ENCODE measurements at regions not wholly inside any gene's neighbourhood (a gene's known extent, or its start where the extent isn't known, plus 50 kb on each side); places are given as distances from the start of the nearest gene placed in this dataset.
"Not testable (repeated sequence)": the region's sequence is repeated elsewhere in the genome, so short reads cannot be mapped to it uniquely, and the experiment has no call there.

DNA sequence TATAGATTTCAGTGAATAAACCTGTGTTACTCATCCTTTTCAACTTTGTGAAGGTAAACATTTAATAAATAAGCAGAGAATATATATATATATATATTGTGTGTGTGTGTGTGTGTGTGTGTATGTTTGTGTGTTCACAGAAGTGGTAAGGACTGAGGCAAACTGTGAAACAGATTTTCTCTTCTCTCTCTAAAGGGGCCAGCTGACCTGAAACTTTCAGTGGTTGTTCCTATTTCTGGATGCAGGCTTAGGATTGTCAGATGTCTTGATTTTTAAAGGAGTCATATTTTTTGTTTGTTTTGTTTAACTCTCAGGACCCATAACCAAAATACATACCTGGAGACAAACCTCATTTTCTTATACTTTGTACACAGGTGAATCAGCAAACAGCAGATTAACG, 714.9 kb upstream of the MEF2C start:
- no peak for DNase-seq

DNA sequence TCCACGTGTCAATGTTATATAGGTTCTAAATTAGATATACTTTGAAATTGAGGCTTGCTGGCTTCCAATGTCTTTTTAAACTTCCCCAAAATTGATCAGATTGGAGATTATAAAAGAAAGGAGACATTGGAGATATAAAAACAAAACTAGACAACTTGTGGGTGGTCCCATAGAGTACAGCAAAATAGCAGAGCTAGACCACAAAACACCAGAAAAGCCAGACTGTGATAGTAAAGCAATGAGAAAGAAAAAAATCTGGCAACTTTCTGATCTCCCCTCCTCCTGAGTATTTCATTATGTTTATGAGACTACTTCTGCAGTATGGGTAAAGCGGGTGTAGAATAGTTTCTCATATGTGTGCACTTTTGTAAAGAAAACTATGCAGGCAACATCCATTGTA, 713.8 kb upstream of the MEF2C start:
- DNase-seq: no peak

GRCh38 chr5:89595056-89595455, 712.1 kb upstream of the MEF2C start:
- DNase-seq: no peak

DNA sequence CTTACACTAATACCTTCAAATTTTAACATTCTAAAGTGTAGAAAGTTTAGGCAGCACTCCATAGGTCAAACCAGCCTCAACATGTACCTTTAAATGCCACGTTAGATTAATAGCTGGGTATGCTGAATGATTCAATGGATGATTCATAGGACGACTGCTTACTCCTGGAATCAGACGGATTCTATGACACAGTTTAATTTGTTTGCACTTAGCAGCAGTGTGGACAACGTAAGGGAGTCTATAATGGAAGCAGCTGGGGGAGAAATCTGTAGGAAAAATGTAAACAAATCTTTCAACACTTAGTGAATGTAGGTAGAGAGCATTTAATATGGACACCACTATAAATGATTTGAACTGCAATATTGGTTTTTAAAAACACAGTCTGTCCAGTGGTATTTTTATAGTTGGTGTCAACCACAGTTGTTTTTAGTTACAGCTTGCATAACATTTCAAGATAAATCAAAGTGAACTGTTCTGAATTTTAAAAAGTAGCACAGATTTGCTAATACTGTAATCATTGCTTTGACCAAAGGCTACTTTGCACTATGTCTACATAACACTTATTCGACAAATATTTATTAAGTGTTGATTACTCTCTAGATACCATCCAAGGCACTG, 701.5 kb upstream of the MEF2C start:
- no peak for DNase-seq

- DNase-seq: no peak
Measured at GRCh38 chr5:89583534-89583933, 700.5 kb upstream of the MEF2C start.

DNA sequence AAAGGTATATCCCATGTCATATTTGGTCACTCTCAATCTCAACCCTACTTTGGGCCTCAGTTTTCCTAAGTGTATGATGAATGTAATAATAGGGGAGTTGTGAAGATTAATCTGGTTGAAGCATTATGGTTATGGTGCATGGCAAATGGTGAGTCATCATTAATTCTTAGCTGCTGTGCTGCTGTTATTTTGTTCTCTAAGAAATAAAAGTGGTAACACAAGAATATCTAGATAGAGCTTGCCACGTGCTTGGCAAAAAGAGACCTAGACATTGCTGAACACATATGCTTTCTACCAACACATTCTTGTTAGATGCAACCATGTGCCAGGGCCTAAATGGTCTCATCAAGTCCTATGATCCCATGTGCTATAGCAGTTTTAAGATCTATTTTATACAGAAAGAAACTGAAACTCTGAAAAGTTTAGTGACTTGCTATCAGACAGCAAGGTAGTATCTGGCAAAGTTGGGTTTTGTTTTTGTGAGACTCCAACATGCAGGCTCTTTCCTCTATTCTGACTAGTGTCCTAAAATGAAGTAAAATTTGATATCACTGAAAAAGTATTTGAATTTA, 699.9 kb upstream of the MEF2C start:
- DNase-seq: no peak

GRCh38 chr5:89580976-89581375, 698.0 kb upstream of the MEF2C start:
- DNase-seq: no peak

DNA sequence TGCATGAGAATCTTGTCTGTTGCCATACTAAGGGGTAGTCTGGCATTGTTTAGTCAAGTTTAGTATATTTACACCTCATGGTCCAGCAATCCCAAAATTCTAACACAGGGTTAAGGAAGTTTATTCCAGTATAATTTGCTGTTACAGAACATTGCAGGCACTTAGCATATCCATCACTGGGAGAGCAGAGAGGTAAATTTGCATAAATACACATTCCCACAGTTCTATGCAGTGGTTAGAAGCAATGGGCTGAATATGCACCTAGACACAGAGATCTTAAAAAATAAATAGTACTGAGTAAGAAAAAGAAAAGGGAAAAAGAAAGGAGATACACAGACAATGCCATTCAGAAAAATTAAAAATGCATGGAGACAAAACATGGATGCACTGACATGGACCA, 692.3 kb upstream of the MEF2C start:
- no peak for DNase-seq

- no peak for DNase-seq
Measured at GRCh38 chr5:89573345-89573744, 690.4 kb upstream of the MEF2C start.

GRCh38 chr5:89572696-89573095, 689.7 kb upstream of the MEF2C start:
- no peak for DNase-seq

DNA sequence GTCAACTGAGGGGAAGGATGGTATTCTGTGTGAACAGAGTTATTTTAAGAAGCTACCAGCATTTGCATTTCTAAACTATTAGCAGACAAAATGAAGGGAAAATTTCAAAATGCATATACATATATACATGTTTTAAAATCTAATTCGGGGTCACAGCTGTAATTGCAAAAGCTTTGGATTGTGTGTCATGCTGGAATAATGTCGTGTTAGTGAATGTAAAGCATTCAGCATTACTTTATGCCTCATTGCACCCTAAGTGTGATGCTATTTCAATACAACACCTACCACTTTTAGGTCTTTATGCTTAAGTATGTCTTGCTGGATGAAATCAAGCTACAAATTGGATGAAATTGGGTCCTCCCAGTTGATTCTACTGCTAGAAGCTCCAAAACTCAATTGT, 687.6 kb upstream of the MEF2C start:
- no peak for DNase-seq

DNA sequence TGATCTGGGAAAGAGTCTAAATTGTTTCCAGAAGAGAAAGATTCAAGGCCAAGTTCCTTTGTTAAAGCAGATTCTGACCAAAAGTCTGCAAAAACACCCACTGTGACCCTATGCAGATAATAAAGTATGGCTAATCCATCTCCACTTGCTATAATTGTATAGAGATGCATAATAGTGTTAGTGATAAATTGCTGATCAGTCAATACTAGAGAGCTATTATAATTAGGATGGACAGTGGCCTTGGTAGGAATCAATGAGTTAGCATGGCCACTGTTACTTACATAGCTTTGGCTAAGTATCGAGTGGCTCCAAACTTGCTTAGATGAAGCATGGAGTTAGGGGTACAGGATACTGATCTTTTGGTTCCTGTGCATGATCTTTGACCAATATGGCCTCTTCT, 683.4 kb upstream of the MEF2C start:
- no peak for DNase-seq

DNA sequence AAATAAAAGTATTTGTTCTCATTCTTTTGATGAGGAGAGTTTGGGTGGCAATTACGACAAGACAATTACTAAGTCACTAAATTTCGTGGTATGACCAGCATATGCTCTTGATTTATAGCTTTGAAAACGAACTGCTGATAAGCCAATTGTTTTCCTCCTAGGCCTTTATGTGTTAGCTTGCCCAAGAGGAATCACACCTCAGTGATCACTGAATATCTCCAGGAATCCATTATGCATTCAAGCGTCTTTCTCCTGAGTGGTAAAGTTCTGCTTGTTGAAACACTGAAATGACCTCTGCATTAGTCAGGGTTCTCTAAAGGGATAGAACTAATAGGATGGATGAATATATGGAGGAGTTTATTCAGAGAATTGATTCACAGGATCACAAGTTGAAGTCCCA, 677.7 kb upstream of the MEF2C start:
- DNase-seq: no peak

- no peak for DNase-seq
Measured at GRCh38 chr5:89556215-89556913, 673.4 kb upstream of the MEF2C start.

- no peak for DNase-seq
Measured at GRCh38 chr5:89546657-89547056, 663.7 kb upstream of the MEF2C start.

DNA sequence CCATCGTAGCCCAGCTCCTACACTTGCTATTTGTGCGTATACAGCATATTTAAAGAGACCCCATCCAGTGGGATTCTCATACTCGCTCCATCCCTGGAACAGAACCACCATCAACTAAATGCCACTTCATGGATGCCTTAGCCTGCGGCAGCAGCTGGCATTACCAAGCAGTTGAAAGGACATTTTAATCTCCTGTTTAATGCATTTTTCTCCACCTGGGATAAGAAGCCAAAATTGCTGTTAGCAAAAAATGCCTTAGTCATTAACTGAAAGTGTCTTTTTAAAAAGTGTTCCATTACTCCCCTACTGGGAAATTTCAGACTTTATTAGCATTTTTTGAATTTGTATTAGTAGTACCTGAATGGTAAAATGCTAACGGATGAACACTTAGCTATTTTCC, 662.6 kb upstream of the MEF2C start:
- no peak for DNase-seq

DNA sequence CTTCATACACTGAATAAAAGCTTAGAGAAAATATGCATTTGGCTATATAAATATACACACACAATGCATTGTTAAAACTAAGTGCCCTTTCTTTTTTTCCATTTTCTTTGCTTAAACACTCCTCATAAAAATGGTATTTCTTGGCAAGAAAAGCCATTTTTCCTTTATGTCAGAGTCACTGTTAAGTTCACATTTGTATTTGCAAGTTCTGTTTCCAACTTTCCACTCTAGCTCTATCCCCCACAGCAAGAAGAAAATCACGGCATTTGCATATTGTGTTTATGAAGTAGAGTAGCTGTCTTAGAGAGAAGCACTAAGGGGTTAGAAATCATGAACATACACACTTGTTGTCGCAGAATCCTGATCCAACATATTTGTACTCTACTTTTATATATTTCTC, 662.1 kb upstream of the MEF2C start:
- no peak for DNase-seq

GRCh38 chr5:89542736-89543135, 659.8 kb upstream of the MEF2C start:
- DNase-seq: no peak

- DNase-seq: no peak
Measured at GRCh38 chr5:89537800-89538199, 654.8 kb upstream of the MEF2C start.

DNA sequence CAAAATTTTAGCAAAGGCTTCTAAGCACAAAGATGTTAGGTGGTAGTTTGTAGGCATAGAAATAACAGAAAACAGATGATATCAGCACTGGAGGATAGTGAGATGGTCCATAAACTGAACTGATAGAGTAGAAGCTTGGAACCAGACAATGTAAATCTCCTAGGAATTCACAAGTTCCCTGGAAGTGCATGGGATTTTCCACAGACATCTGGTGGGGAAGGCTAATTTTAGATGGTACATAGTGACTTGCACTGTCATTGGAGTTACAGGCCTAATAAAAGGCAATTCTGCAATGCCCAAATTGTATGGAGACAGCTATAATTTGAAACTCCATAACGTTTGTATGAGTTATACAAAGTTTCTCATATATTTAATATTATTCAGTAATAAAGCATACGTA, 653.0 kb upstream of the MEF2C start:
- no peak for DNase-seq

DNA sequence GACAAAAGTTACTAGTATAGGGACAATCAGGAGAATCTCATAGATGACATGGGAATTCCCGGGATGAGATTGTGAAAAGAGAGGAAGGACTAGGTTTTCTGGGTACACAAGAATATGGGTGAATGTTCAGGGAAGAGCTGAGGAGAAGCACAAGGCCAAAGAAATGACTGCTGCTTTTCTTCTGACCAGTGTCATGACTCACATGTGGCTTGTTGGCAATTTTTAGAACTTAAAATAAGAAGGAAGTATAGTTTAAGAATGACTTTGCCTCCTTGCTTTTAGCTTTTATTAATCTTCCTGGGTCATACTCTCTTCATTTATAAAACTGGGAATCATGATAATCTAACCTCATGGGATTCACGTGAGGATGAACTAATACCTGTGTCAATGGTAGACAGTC, 652.4 kb upstream of the MEF2C start:
- no peak for DNase-seq

- no peak for DNase-seq
Measured at GRCh38 chr5:89534331-89534730, 651.3 kb upstream of the MEF2C start.

- no peak for DNase-seq
Measured at GRCh38 chr5:89524785-89525184, 641.8 kb upstream of the MEF2C start.

DNA sequence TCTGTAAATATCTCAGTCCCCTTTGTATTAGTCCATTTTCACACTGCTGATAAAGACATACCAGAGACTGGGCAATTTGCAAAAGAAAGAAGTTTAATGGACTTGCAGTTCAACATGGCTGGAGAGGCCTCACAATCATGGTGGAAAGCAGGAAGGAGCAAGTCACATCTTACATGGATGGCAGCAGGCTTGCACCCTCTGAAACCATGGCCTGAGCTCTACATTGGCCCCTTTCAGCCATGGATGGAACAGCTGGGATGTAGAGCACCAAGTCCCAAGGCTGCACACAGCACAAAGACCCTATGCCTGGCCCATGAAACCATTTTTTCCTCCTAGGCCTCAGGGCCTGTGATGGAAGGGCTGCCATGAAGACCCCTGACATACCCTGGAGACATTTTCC, 640.9 kb upstream of the MEF2C start:
- DNase-seq: not testable (repeated sequence)

DNA sequence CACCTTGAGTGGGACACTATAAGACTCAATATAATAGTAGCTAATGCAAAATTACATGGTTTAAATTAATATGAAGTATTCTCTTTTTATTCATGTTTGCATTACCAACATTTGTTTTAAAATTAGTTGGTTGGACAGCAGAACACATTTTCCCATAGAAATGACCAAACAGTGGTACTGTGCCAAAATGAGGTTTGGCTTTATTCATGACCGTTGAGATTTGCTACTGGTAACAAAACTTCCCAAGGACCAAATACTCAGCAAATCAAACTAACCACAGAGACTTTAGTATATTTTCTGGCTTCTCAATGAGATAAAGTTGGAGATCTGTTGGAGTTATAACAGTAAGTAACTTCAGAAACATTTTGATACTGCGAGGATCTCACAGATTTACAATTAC, 637.8 kb upstream of the MEF2C start:
- DNase-seq: no peak
